DMS153 treated with DMSO at 0.1 percent for 48 hours (cell line): ENCODE measurements at regions not wholly inside any gene's neighbourhood (a gene's known extent, or its start where the extent isn't known, plus 50 kb on each side); places are given as distances from the start of the nearest gene placed in this dataset.
"Not testable (repeated sequence)": the region's sequence is repeated elsewhere in the genome, so short reads cannot be mapped to it uniquely, and the experiment has no call there.

Source experiments
- DNase-seq: peaks from one replicate; lab custom pipeline; 2025; ENCODE audit not compliant: unreplicated experiment; lab: John Stamatoyannopoulos, UW

GRCh38 chr7:42573881-42574672 is 337.1 kb upstream of the GLI3 start:
- no peak for DNase-seq

GRCh38 chr7:42572561-42572960 is 335.6 kb upstream of the GLI3 start:
- no peak for DNase-seq

- no peak for DNase-seq
Measured at GRCh38 chr7:42572056-42572455, 335.0 kb upstream of the GLI3 start.

- DNase-seq, result no peak
Measured at GRCh38 chr7:42570944-42571343, 333.9 kb upstream of the GLI3 start.

GRCh38 chr7:42567051-42567450 is 330.0 kb upstream of the GLI3 start:
- DNase-seq, result no peak

- no peak for DNase-seq
Measured at GRCh38 chr7:42561797-42562196, 324.8 kb upstream of the GLI3 start.

- DNase-seq, result no peak
Measured at GRCh38 chr7:42560866-42561265, 323.9 kb upstream of the GLI3 start.

GRCh38 chr7:42554932-42555331 is 317.9 kb upstream of the GLI3 start:
- not testable (repeated sequence) for DNase-seq

GRCh38 chr7:42552227-42552626 is 315.2 kb upstream of the GLI3 start:
- DNase-seq, result no peak

GRCh38 chr7:42550706-42551470 is 313.9 kb upstream of the GLI3 start:
- DNase-seq, result no peak

- DNase-seq, result no peak
Measured at GRCh38 chr7:42549866-42550485, 313.0 kb upstream of the GLI3 start.

GRCh38 chr7:42548816-42549611 is 312.0 kb upstream of the GLI3 start:
- DNase-seq, result no peak

GRCh38 chr7:42545049-42545724 is 308.2 kb upstream of the GLI3 start:
- no peak for DNase-seq

- no peak for DNase-seq
Measured at GRCh38 chr7:42543953-42544352, 306.9 kb upstream of the GLI3 start.

- not testable (repeated sequence) for DNase-seq
Measured at GRCh38 chr7:42542446-42542845, 305.4 kb upstream of the GLI3 start.

GRCh38 chr7:42534441-42534840 is 297.4 kb upstream of the GLI3 start:
- no peak for DNase-seq

GRCh38 chr7:42527004-42527403 is 290.0 kb upstream of the GLI3 start:
- DNase-seq, result no peak

GRCh38 chr7:42522227-42522991 is 285.4 kb upstream of the GLI3 start:
- DNase-seq, result no peak

- DNase-seq, result no peak
Measured at GRCh38 chr7:42511027-42511426, 274.0 kb upstream of the GLI3 start.

- no peak for DNase-seq
Measured at GRCh38 chr7:42506097-42506496, 269.1 kb upstream of the GLI3 start.
